ENCODE measurements at regions not wholly inside any gene's neighbourhood (a gene's known extent, or its start where the extent isn't known, plus 50 kb on each side); places are given as distances from the start of the nearest gene placed in this dataset.

GRCh38 chr6:44679438-44680201, 292.1 kb downstream of the CDC5L start:
- DNase-seq (ENCODE audit: low spot score): no peak

DNA sequence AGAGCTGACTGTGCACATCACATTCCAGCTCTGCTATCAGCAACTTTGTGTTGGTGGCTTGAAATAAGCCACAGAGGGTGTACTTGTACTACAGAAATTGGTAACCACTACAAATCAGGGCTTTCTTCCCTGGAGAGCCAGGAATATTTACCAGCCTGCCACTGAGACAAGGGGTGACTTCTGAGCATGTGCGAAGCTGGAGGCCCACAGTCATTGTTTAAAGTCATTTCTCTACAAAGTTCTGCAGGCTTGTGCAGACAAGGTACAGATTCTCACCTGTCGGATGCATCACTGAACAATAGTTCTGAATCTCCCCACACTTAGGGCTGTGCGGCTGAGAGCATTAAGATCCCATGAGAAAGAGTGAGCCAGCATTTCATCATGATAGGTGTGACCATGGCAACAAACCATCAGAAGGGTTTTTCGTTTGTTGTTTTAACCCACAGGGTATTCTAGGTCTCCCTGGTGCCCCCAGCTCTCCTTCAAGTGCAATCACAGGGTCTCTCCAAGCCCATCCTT, 292.8 kb downstream of the CDC5L start:
- no peak for DNase-seq (ENCODE audit: low spot score)

GRCh38 chr6:44681761-44682160, 294.3 kb downstream of the CDC5L start:
- DNase-seq (ENCODE audit: low spot score): no peak

DNA sequence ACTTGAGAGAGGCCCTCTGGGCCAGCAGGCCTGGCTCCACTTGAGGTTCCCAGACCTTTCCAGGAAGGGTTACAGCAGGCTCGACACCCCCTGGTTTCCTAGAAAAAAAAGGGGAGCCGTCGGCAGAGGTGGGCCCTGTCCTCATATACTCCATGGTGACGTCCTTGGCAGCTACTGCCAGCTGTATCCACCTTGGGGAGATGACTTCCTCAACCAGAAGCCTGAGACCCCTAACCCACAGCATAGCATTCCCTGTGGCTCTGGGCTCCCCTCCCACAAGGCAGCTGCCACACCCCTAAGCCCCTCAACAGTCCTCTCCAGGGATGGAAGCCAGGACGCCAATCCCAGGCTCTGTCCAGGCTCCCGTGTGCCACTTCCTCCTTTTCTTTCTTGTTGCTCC, 294.8 kb downstream of the CDC5L start:
- no peak for DNase-seq (ENCODE audit: low spot score)

- DNase-seq (ENCODE audit: low spot score): no peak
Observed at GRCh38 chr6:44682987-44683779, 295.7 kb downstream of the CDC5L start.

DNA sequence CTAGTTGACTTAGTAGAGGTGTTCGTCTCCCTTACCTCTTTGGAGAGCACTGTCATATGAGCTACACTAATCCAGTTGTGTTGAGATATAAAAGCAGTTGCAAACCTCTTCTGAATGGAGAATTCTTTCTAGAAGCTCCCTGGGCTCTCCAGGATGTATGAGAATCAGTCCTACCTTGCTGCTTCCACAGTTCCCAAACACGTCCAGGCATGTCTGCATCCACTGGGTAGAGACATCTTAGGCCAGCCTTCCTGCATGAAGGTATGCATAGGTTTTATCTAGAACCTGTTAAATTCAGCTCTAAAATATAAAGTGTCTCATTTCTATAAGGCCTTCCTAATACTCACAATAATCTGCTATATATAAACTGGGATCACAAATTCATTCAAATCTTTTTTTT, 297.7 kb downstream of the CDC5L start:
- DNase-seq (ENCODE audit: low spot score): no peak

DNA sequence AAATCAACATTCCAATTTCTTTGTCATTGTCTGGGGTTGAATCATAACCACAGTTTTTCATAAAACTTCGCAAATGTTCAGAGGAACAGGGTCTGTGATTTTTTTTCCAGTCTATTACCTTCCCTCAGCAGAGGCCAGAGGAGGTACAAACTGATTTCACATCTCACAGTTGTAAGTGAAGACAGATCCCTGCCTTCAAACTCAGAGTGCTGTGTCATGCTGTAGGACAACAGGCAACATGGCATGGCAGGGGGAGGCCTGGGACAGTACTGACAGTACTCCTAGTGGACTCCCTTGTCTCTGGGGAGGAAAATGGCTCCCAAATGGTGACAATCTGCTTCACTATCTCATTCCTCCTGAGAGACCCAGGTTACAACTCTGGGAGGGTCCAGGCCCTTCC, 308.6 kb downstream of the CDC5L start:
- DNase-seq (ENCODE audit: low spot score): no peak

DNA sequence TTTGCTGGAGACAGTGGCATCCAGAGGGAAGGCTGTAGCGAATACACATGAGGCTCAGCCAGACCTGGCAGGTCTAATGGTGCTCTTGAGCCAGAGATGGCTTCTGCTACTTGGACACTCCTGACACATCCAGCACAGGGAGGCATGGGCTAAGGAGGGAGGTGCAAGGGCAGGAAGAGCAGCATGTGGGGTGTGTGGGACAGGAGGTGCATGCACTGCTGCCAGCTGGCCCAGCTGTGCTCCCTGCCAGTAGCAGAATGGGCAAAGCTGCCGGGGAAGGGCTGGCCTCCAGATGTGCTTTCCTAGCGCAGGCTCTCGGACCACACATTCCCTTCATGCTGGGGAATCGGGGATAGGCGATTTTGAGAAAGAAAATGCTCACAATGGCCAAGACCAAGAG, 309.2 kb downstream of the CDC5L start:
- DNase-seq (ENCODE audit: low spot score): no peak

- DNase-seq (ENCODE audit: low spot score): no peak
Observed at GRCh38 chr6:44697327-44697726, 309.8 kb downstream of the CDC5L start.

- no peak for DNase-seq (ENCODE audit: low spot score)
Observed at GRCh38 chr6:44698602-44699001, 311.1 kb downstream of the CDC5L start.

DNA sequence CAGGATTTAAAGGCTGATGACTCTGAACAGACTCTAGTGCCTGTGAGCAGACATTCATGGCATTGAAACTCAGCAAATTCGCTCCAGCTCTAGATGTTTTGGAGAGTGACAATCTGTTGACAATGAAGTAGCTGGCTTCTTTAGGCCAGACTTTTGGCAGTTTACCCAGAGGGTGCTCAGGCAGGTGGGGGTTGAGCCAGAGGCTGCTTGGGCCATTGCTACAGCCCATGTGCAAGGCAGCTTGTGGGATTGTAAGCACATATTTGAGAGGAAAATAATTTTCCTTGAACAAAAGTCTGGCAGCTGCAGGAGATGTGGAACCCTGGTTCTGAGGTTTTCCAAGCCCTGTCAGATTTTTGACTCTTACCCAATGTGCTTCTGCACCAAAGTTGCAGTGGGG, 311.6 kb downstream of the CDC5L start:
- DNase-seq (ENCODE audit: low spot score): no peak

GRCh38 chr6:44699851-44700250, 312.3 kb downstream of the CDC5L start:
- DNase-seq (ENCODE audit: low spot score): no peak

- DNase-seq (ENCODE audit: low spot score): no peak
Observed at GRCh38 chr6:44700422-44700821, 312.9 kb downstream of the CDC5L start.

DNA sequence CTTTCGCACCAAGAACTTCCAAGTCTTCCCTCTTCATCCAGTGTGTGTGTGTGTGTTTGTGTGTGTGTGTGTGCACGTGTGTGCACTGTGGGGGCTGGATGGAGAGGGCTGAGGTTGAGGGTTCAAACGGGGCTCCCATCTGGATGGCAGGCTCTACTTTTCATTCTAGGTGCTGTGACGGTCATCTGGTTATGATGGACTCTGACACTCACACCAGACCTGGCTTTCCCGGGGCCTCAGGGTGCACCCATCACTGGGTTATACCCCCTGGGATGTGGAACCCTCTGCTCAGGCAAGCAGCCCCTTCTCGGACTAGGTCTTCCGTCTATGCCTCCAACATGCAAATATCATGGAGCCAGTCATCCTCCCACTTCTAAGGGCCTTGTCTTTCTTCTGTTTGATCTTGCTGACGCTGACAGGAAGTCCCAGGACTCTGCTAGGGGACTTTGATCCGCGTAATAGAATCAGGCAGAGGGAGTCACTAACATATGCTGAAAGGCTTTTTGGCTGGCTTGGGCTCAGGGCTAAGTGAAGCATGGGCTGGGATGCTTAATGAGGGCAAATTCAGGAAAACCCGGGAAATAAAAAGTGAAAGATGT, 313.6 kb downstream of the CDC5L start:
- DNase-seq (ENCODE audit: low spot score): no peak

DNA sequence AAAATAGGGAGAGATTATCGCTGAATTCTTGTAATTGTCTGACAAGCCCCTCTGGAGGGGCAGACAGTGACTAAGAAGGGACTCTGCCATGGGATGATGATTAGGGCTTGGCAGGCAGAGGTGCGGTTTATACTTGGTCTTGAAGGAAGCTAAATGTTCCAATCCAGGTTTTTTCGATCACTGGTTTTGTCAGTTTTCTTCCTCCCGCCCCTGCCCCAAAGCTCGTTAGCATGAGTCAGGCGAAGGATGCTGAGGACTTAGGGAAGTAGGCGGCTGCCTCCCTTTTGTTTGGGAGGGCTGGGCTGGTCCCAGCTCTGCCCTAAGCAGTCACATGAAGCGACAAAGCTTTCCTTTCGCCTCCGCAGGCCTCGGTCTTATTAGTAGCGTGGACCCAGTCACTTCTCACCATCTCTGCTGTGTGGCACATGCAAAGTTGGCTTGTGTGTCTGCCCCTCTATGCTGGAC, 314.2 kb downstream of the CDC5L start:
- DNase-seq (ENCODE audit: low spot score): no peak

GRCh38 chr6:44702292-44702691, 314.8 kb downstream of the CDC5L start:
- no peak for DNase-seq (ENCODE audit: low spot score)

DNA sequence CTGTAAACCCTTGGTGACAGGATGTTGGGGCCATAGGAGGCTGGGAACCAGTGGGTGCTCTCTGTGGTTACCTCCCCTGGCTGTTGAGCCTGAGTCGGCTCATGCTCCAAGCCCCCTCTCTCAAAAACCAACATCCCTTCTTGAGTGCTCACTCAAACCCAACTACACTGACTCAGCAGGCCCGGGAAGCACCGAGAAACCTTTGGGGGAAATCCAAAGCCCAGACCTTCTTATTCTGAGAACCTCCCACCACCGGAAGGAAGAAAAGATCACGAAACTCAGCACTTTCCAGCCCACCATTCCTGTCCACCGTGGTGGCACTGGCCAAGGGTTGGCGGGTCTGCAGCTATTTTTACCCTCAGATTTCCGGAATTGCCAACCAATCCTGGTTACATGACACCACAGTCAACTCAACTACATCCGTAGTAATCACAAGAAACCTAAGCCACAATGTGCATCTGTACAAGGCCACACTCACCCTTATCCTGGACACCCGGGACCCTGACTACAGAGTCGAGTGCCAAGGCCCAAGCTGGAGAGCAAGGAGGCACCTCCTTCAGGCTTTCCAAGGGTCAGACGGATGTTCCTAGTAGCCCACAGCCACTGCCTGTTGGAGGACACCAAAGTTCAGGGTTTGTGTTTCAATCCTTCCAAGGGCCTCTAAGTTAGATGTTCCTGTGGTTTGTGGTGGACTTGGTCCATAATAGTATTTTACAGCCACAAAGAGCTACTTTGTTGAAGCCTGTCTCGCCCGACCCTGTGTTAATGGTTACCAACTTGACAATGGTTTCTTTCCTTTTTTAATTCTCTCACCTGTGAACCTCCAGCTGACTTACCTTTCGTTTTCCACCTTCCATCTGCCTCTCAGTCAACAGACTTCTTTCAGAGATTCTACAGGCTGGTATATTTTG, 317.0 kb downstream of the CDC5L start:
- DNase-seq (ENCODE audit: low spot score): no peak

DNA sequence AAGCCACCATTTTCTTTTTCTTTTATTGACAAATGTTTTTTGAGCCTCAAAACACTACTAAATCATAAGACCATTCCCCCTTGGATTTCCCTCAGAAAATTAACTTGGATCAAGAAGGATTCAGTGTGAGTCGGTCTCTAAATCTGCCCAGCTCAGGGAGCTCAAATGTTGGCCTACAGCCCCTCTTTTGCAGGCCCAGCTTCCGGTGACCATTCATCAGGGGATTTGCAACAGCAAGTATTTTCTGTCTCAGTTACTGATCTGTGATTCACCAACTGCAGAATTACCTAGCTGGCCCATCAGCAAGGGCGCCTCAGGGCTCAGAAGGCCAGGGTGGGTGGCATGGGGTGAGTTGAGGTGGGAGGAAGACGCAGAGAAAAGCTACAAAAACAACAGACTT, 318.1 kb downstream of the CDC5L start:
- no peak for DNase-seq (ENCODE audit: low spot score)

DNA sequence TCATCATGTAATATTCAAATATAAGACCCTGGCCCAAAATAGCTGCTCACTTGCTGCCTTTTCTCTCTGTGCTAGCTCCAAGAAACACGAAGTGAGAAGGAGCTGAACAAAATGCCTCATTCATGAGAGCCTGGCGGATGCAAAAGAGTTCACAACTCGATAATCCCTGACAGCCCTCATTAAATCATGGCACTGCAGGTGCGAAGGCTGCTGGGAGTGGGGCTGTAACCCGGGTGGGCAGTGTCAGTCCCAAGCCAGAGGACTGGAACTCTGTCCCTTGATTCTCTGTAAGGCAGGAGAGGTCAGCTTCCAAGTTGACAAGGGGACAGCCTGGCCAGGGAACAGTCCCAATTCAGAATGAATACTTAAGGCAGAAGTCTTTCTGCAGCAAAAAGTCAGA, 318.5 kb downstream of the CDC5L start:
- no peak for DNase-seq (ENCODE audit: low spot score)

DNA sequence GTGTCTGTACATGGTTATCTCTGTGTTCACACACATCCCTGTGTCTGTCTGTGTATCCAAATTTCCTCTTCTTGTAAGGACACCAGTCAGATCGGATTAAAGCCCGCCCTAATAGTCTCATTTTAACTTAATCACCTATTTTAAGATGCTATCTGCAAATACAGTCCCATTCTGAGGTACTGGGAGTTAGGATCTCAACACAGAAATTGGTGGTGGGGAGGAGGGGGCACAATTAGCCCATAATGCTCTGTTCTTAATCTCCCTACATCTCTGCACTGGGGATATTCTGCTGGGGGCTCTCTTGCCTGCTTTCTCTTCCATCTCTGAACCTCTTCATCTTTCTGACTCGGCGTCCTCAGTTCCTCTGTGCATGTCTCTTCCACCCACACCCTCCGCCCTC, 320.7 kb downstream of the CDC5L start:
- DNase-seq (ENCODE audit: low spot score): no peak

- DNase-seq (ENCODE audit: low spot score): no peak
Observed at GRCh38 chr6:44712353-44713111, 325.0 kb downstream of the CDC5L start.

Data from Ammon's horn (tissue), 1 donor.